HL-60 (cell line): ENCODE measurements at regions not wholly inside any gene's neighbourhood (a gene's known extent, or its start where the extent isn't known, plus 50 kb on each side); places are given as distances from the start of the nearest gene placed in this dataset.

Source experiments
- GABPA ChIP-seq: IDR thresholded peaks from 2 replicates; pipeline ENCODE4 v1.6.1; 2012; ENCODE audit warnings: low read depth
- POLR2AphosphoS5 ChIP-seq: IDR thresholded peaks from 2 replicates; pipeline ENCODE4 v1.6.1; 2012; ENCODE audit warnings: low read depth
- SPI1 ChIP-seq: IDR thresholded peaks from 2 replicates; pipeline ENCODE4 v1.6.1; 2012; ENCODE audit warnings: low read depth, mild to moderate bottlenecking, borderline replicate concordance
- TF ChIP-seq, protein P1 (sequence below): IDR thresholded peaks from 2 replicates; pipeline ENCODE4 v1.6.1; 2012; ENCODE audit warnings: low read depth; ENCODE audit not compliant: insufficient replicate concordance
- TF ChIP-seq, protein P2 (sequence below): IDR thresholded peaks from one replicate; pipeline ENCODE4 v1.5.1; 2011; ENCODE audit warnings: low read length, control low read depth, inconsistent platforms; ENCODE audit not compliant: insufficient read depth

DNA sequence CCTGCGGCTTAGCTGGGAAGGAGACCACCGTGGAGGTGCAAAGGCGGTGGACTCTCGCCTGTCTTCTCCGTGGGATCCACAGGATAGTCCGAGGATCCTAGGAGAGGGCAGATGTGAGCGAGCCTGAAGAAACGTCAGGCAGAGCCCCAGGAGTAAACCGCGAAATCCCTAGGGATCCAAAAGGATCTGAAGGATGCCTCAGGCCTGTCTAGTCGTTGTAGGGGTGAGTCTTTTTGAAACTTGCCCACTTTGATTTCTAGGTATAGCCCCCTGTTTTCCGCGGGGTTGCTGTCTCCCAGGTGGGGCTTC, 576.5 kb downstream of the KCNJ18 start:
- TF ChIP-seq POLR2AphosphoS5 = no peak
- TF ChIP-seq, protein P1, sequence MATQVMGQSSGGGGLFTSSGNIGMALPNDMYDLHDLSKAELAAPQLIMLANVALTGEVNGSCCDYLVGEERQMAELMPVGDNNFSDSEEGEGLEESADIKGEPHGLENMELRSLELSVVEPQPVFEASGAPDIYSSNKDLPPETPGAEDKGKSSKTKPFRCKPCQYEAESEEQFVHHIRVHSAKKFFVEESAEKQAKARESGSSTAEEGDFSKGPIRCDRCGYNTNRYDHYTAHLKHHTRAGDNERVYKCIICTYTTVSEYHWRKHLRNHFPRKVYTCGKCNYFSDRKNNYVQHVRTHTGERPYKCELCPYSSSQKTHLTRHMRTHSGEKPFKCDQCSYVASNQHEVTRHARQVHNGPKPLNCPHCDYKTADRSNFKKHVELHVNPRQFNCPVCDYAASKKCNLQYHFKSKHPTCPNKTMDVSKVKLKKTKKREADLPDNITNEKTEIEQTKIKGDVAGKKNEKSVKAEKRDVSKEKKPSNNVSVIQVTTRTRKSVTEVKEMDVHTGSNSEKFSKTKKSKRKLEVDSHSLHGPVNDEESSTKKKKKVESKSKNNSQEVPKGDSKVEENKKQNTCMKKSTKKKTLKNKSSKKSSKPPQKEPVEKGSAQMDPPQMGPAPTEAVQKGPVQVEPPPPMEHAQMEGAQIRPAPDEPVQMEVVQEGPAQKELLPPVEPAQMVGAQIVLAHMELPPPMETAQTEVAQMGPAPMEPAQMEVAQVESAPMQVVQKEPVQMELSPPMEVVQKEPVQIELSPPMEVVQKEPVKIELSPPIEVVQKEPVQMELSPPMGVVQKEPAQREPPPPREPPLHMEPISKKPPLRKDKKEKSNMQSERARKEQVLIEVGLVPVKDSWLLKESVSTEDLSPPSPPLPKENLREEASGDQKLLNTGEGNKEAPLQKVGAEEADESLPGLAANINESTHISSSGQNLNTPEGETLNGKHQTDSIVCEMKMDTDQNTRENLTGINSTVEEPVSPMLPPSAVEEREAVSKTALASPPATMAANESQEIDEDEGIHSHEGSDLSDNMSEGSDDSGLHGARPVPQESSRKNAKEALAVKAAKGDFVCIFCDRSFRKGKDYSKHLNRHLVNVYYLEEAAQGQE = no peak
- TF ChIP-seq, protein P2, sequence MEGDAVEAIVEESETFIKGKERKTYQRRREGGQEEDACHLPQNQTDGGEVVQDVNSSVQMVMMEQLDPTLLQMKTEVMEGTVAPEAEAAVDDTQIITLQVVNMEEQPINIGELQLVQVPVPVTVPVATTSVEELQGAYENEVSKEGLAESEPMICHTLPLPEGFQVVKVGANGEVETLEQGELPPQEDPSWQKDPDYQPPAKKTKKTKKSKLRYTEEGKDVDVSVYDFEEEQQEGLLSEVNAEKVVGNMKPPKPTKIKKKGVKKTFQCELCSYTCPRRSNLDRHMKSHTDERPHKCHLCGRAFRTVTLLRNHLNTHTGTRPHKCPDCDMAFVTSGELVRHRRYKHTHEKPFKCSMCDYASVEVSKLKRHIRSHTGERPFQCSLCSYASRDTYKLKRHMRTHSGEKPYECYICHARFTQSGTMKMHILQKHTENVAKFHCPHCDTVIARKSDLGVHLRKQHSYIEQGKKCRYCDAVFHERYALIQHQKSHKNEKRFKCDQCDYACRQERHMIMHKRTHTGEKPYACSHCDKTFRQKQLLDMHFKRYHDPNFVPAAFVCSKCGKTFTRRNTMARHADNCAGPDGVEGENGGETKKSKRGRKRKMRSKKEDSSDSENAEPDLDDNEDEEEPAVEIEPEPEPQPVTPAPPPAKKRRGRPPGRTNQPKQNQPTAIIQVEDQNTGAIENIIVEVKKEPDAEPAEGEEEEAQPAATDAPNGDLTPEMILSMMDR = no peak
- no peak for TF ChIP-seq GABPA
- no peak for TF ChIP-seq SPI1
